ENCODE measurements at regions not wholly inside any gene's neighbourhood (a gene's known extent, or its start where the extent isn't known, plus 50 kb on each side); places are given as distances from the start of the nearest gene placed in this dataset.

GRCh38 chr5:158644301-158644700, 455.4 kb downstream of the EBF1 start:
- DNase-seq = no peak

GRCh38 chr5:158643840-158644239, 455.9 kb downstream of the EBF1 start:
- DNase-seq = no peak

GRCh38 chr5:158642879-158643278, 456.8 kb downstream of the EBF1 start:
- DNase-seq = no peak

- DNase-seq = no peak
Observed at GRCh38 chr5:158641016-158641415, 458.7 kb downstream of the EBF1 start.

GRCh38 chr5:158640593-158640980, 459.1 kb downstream of the EBF1 start:
- no peak for DNase-seq

GRCh38 chr5:158639881-158640592, 459.7 kb downstream of the EBF1 start:
- peak; percentile 43 for DNase-seq

- DNase-seq = no peak
Observed at GRCh38 chr5:158638396-158638795, 461.3 kb downstream of the EBF1 start.

GRCh38 chr5:158637039-158637438, 462.7 kb downstream of the EBF1 start:
- DNase-seq = no peak

- DNase-seq = no peak
Observed at GRCh38 chr5:158635565-158635964, 464.2 kb downstream of the EBF1 start.

- DNase-seq = no peak
Observed at GRCh38 chr5:158634714-158635113, 465.0 kb downstream of the EBF1 start.

- DNase-seq = no peak
Observed at GRCh38 chr5:158629591-158630312, 470.0 kb downstream of the EBF1 start.

- no peak for DNase-seq
Observed at GRCh38 chr5:158626718-158627117, 473.0 kb downstream of the EBF1 start.

GRCh38 chr5:158623971-158624370, 475.7 kb downstream of the EBF1 start:
- DNase-seq = peak; percentile 83

GRCh38 chr5:158621391-158621790, 478.3 kb downstream of the EBF1 start:
- peak; percentile 66 for DNase-seq

GRCh38 chr5:158619083-158619788, 480.5 kb downstream of the EBF1 start:
- no peak for DNase-seq

GRCh38 chr5:158618256-158618655, 481.5 kb downstream of the EBF1 start:
- no peak for DNase-seq

GRCh38 chr5:158616707-158617106, 483.0 kb downstream of the EBF1 start:
- DNase-seq = no peak

GRCh38 chr5:158614951-158615350, 484.8 kb downstream of the EBF1 start:
- no peak for DNase-seq

- no peak for DNase-seq
Observed at GRCh38 chr5:158611581-158611980, 488.1 kb downstream of the EBF1 start.

GRCh38 chr5:158610051-158610415, 489.7 kb downstream of the EBF1 start:
- DNase-seq = no peak

- peak; percentile 20 for DNase-seq
Observed at GRCh38 chr5:158609333-158610050, 490.2 kb downstream of the EBF1 start.

GRCh38 chr5:158607088-158607487, 492.6 kb downstream of the EBF1 start:
- DNase-seq = no peak

GRCh38 chr5:158606233-158606632, 493.5 kb downstream of the EBF1 start:
- no peak for DNase-seq

All from tongue (tissue), 1 donor.